MV-4-11 (cell line): ENCODE measurements at regions not wholly inside any gene's neighbourhood (a gene's known extent, or its start where the extent isn't known, plus 50 kb on each side); places are given as distances from the start of the nearest gene placed in this dataset.

ENCODE experiments used
- DNase-seq: peaks from one replicate; lab custom pipeline; 2025; lab: John Stamatoyannopoulos, UW

GRCh38 chr9:126017758-126018157 lies 270.6 kb downstream of the PBX3 start:
- no peak for DNase-seq

- no peak for DNase-seq
These were observed 273.7 kb downstream of the PBX3 start for GRCh38 chr9:126020836-126021235.

GRCh38 chr9:126023962-126024361 lies 276.8 kb downstream of the PBX3 start:
- DNase-seq = no peak

GRCh38 chr9:126024581-126025230 lies 277.5 kb downstream of the PBX3 start:
- DNase-seq = no peak

GRCh38 chr9:126025991-126026390 lies 278.8 kb downstream of the PBX3 start:
- DNase-seq = no peak

GRCh38 chr9:126027566-126027965 lies 280.4 kb downstream of the PBX3 start:
- no peak for DNase-seq

GRCh38 chr9:126028746-126029145 lies 281.6 kb downstream of the PBX3 start:
- no peak for DNase-seq

GRCh38 chr9:126030716-126031115 lies 283.5 kb downstream of the PBX3 start:
- no peak for DNase-seq

- DNase-seq = no peak
These were observed 283.9 kb downstream of the PBX3 start for GRCh38 chr9:126031116-126031515.

- DNase-seq = no peak
These were observed 285.0 kb downstream of the PBX3 start for GRCh38 chr9:126032135-126032534.

GRCh38 chr9:126033318-126033717 lies 286.1 kb downstream of the PBX3 start:
- DNase-seq = no peak

- no peak for DNase-seq
These were observed 286.8 kb downstream of the PBX3 start for GRCh38 chr9:126033956-126034355.

- no peak for DNase-seq
These were observed 289.7 kb downstream of the PBX3 start for GRCh38 chr9:126036881-126037291.

- no peak for DNase-seq
These were observed 287.8 kb upstream of the MVB12B start for GRCh38 chr9:126038790-126039189.

GRCh38 chr9:126043681-126044080 lies 282.9 kb upstream of the MVB12B start:
- DNase-seq = no peak

- DNase-seq = no peak
These were observed 277.5 kb upstream of the MVB12B start for GRCh38 chr9:126049088-126049487.

GRCh38 chr9:126049896-126050604 lies 276.6 kb upstream of the MVB12B start:
- no peak for DNase-seq

- no peak for DNase-seq
These were observed 276.0 kb upstream of the MVB12B start for GRCh38 chr9:126050605-126050990.

GRCh38 chr9:126051446-126052130 lies 275.0 kb upstream of the MVB12B start:
- DNase-seq = no peak

GRCh38 chr9:126052791-126053190 lies 273.8 kb upstream of the MVB12B start:
- no peak for DNase-seq

- DNase-seq = no peak
These were observed 272.7 kb upstream of the MVB12B start for GRCh38 chr9:126053913-126054312.

- no peak for DNase-seq
These were observed 271.1 kb upstream of the MVB12B start for GRCh38 chr9:126055381-126055985.
